Fibroblast of lung (primary cell): ENCODE measurements at regions not wholly inside any gene's neighbourhood (a gene's known extent, or its start where the extent isn't known, plus 50 kb on each side); places are given as distances from the start of the nearest gene placed in this dataset.

ENCODE experiments used
- DNase-seq, 2 donors: peaks; one replicate each; pipeline versions ENCODE4 v3.0.0 to v3.0.0-alpha.2; 2010; ENCODE audit warnings: low read depth in 2 of 2
- H2AFZ ChIP-seq: 2 replicates; pipeline ENCODE4 v1.5.1; 2012; ENCODE audit warnings: low read length, control low read depth, inconsistent platforms
- H3K27ac ChIP-seq: 2 replicates; pipeline ENCODE4 v1.5.1; 2011; ENCODE audit warnings: low read length, control low read depth; ENCODE audit not compliant: insufficient read depth
- H3K27me3 ChIP-seq: 2 replicates; pipeline ENCODE4 v1.5.1; 2011; ENCODE audit warnings: mild to moderate bottlenecking, low read length; ENCODE audit not compliant: control insufficient read depth, insufficient read depth
- H3K36me3 ChIP-seq: 2 replicates; pipeline ENCODE4 v1.5.1; 2011; ENCODE audit warnings: low read length; ENCODE audit not compliant: control insufficient read depth, insufficient read depth
- H3K4me1 ChIP-seq: 2 replicates; pipeline ENCODE4 v1.5.1; 2011; ENCODE audit warnings: low read length; ENCODE audit not compliant: control insufficient read depth, insufficient read depth; ENCODE audit errors: extremely low read depth
- H3K4me2 ChIP-seq: 2 replicates; pipeline ENCODE4 v1.5.1; 2011; ENCODE audit warnings: low read length, control low read depth; ENCODE audit not compliant: insufficient read depth; ENCODE audit errors: extremely low read depth
- H3K4me3 ChIP-seq, 4 experiments: fragments of 200-600 bp in 1 of 4; sonication (generic) in 1 of 4; replicated peaks in 1 of 4; 2 replicates each; pipeline ENCODE4 v1.5.1; 2011 to 2016; ENCODE audit warnings: low read length in 4 of 4, low read depth in 3 of 4, mild to moderate bottlenecking in 3 of 4, control low read depth in 2 of 4, inconsistent platforms in 1 of 4, mixed read lengths in 1 of 4; ENCODE audit not compliant: insufficient read depth in 1 of 4; ENCODE audit errors: control extremely low read depth in 1 of 4
- H3K79me2 ChIP-seq: 2 replicates; pipeline ENCODE4 v1.5.1; 2012; ENCODE audit warnings: mild to moderate bottlenecking, low read length, inconsistent platforms; ENCODE audit not compliant: control insufficient read depth, insufficient read depth
- H3K9ac ChIP-seq: 2 replicates; pipeline ENCODE4 v1.5.1; 2011; ENCODE audit warnings: mild to moderate bottlenecking, low read length, control low read depth; ENCODE audit not compliant: insufficient read depth
- H3K9me3 ChIP-seq: 2 replicates; pipeline ENCODE4 v1.5.1; 2012; ENCODE audit warnings: low read depth, low read length; ENCODE audit not compliant: control insufficient read depth, insufficient read depth
- H4K20me1 ChIP-seq: 2 replicates; pipeline ENCODE4 v1.5.1; 2011; ENCODE audit warnings: low read length; ENCODE audit not compliant: control insufficient read depth, insufficient read depth; ENCODE audit errors: extremely low read depth
- EZH2 ChIP-seq: IDR thresholded peaks from 2 replicates; pipeline ENCODE4 v1.5.1; 2012; ENCODE audit warnings: low read length, control low read depth, mild to moderate bottlenecking; ENCODE audit errors: missing control alignments
- TF ChIP-seq, protein P1 (sequence below), 2 donors: IDR thresholded peaks in 1 of 2; conservative IDR thresholded peaks in 1 of 2; 1 replicate in 1 of 2; 2 replicates in 1 of 2; pipeline ENCODE4 v1.5.1; 2011 to 2012; ENCODE audit warnings: low read length in 2 of 2, control low read depth in 1 of 2, inconsistent platforms in 1 of 2, low read depth in 1 of 2, mild to moderate bottlenecking in 1 of 2

DNA sequence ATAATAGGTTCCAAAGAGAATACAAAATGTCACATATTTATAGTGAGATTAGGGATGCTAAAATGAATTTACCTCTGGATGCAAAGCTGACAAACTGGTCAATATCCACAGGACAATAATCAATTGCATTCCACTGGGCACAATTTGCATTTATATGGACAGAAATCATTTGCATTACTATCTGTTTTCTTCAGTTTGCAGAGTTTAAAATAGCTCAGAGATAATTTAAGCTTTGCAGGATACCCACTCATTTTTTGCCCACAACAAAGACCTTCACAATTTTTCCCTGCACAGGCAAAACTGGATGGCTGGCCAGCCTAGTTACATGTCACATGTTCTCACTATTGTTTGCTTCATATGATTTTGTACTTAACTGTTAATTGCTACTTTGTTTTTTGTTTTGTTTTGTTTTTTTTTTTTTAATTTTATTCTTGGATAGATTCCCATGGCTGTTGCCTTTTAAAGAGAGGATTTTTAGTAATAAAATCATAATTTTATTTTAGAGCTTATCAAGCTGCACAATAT lies 483.5 kb downstream of the UTRN start:
- Histone ChIP-seq H3K79me2 (no peaks in the 10 kb centered on the region), H3K27ac (no peak overlapping the region), H3K9me3 (no peaks in the 10 kb centered on the region), H3K36me3 (no peaks in the 10 kb centered on the region), H3K4me3 (no peak overlapping the region), H2AFZ (no peak overlapping the region), H3K4me2 (no peak overlapping the region), H4K20me1 (no peaks in the 10 kb centered on the region), H3K4me1 (no peaks in the 10 kb centered on the region), H3K9ac (no peak overlapping the region), H3K27me3 (no peaks in the 10 kb centered on the region)
- TF ChIP-seq EZH2: no peak
- TF ChIP-seq, protein P1, sequence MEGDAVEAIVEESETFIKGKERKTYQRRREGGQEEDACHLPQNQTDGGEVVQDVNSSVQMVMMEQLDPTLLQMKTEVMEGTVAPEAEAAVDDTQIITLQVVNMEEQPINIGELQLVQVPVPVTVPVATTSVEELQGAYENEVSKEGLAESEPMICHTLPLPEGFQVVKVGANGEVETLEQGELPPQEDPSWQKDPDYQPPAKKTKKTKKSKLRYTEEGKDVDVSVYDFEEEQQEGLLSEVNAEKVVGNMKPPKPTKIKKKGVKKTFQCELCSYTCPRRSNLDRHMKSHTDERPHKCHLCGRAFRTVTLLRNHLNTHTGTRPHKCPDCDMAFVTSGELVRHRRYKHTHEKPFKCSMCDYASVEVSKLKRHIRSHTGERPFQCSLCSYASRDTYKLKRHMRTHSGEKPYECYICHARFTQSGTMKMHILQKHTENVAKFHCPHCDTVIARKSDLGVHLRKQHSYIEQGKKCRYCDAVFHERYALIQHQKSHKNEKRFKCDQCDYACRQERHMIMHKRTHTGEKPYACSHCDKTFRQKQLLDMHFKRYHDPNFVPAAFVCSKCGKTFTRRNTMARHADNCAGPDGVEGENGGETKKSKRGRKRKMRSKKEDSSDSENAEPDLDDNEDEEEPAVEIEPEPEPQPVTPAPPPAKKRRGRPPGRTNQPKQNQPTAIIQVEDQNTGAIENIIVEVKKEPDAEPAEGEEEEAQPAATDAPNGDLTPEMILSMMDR (conservative IDR thresholded peaks at IDR 0.05 in 1 of 2, IDR thresholded peaks at IDR 0.05 in 1 of 2; ENCODE audit: low read depth in 1 of 2, low read length in 2 of 2): no peak
- no peak for DNase-seq

DNA sequence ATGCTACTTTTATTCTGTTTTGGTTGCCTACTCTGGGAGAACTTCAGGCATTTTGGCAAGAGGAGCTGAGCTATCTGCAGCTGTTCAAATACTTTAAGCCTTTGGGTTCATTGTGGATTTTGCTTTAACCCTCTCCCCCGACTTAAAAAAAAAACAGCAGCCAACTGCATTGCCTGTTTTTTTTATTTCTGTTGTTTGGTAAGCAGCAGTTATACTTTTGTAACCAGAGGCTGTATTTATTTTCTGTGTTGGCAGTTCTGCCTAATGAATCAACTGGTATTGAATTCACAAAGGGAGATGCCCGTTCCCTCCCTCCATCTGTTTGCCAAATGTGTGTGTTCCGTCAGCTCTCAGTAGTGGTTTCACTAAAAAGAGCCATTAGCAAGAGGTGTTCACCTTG lies 484.0 kb downstream of the UTRN start:
- H3K27ac ChIP-seq: no peak overlapping the region
- H3K9ac ChIP-seq: no peak overlapping the region
- H3K36me3 ChIP-seq: no peaks in the 10 kb centered on the region
- no peaks in the 10 kb centered on the region for H3K79me2 ChIP-seq
- H3K4me3 ChIP-seq: no peak overlapping the region
- no peaks in the 10 kb centered on the region for H3K9me3 ChIP-seq
- TF ChIP-seq, protein P1 (conservative IDR thresholded peaks at IDR 0.05 in 1 of 2, IDR thresholded peaks at IDR 0.05 in 1 of 2; ENCODE audit: low read depth in 1 of 2, low read length in 2 of 2): no peak
- TF ChIP-seq EZH2: no peak
- H4K20me1 ChIP-seq: no peaks in the 10 kb centered on the region
- no peaks in the 10 kb centered on the region for H3K27me3 ChIP-seq
- no peak overlapping the region for H3K4me2 ChIP-seq
- H2AFZ ChIP-seq: no peak overlapping the region
- DNase-seq: peak in 1 of 2 donors; percentile 12
- no peaks in the 10 kb centered on the region for H3K4me1 ChIP-seq

DNA sequence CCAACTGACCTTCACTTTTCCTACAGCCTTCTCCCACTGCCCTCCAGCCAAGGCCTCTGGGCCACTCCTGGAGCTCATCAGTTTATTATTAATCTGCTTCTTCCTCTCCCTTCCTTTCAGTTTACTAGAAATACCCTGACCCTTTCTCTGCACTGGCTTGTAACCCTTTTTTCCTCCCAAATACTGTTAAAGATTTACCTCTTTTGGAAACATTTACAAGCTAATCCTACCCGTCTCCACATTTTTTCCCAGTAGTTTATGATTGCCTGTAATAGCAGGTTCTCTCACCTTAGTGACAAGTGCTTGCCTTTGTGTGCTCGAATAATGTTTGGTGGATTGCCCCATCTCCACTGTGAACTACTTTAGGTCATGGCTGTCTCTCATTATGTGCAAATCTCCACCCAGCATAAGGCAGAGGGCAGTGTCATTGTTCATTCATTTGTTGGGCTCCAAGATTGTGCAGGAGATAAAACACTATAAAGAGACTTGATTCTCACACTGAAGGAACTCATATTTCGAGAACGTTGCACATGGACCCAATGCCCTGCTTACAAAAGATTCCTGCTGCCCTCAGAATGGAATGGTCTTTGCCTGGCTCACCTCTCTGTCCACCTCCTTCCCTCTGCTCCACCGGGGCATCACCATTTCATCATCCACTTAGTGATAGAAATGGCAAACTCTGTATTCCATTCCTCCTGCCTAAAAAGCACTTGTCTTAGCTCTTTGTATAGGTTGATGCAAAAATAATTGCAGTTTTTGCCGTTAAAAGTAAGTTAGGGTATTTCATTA lies 491.1 kb downstream of the UTRN start:
- Histone ChIP-seq H4K20me1 (no peaks in the 10 kb centered on the region), H3K4me1 (no peaks in the 10 kb centered on the region), H3K4me2 (no peak overlapping the region), H3K9me3 (no peaks in the 10 kb centered on the region), H3K9ac (no peak overlapping the region), H3K36me3 (no peaks in the 10 kb centered on the region), H3K27ac (no peak overlapping the region), H2AFZ (no peak overlapping the region), H3K27me3 (no peaks in the 10 kb centered on the region), H3K4me3 (no peak overlapping the region), H3K79me2 (no peaks in the 10 kb centered on the region)
- TF ChIP-seq EZH2: no peak
- TF ChIP-seq, protein P1 (conservative IDR thresholded peaks at IDR 0.05 in 1 of 2, IDR thresholded peaks at IDR 0.05 in 1 of 2; ENCODE audit: low read depth in 1 of 2, low read length in 2 of 2): no peak
- no peak for DNase-seq
